ENCODE measurements at regions not wholly inside any gene's neighbourhood (a gene's known extent, or its start where the extent isn't known, plus 50 kb on each side); places are given as distances from the start of the nearest gene placed in this dataset.
"Not testable (repeated sequence)": the region's sequence is repeated elsewhere in the genome, so short reads cannot be mapped to it uniquely, and the experiment has no call there.

GRCh38 chr6:19608546-19608945 is 228.6 kb upstream of the ID4 start:
- no peak for DNase-seq (ENCODE audit: low read depth in 2 of 2)

GRCh38 chr6:19609972-19610641 is 227.1 kb upstream of the ID4 start:
- no peak for DNase-seq (ENCODE audit: low read depth in 2 of 2)

GRCh38 chr6:19612672-19613466 is 224.3 kb upstream of the ID4 start:
- not testable (repeated sequence) for DNase-seq (ENCODE audit: low read depth in 2 of 2)

- no peak for DNase-seq (ENCODE audit: low read depth in 2 of 2)
Measured at GRCh38 chr6:19613678-19614077, 223.5 kb upstream of the ID4 start.

- DNase-seq (ENCODE audit: low read depth in 2 of 2) = no peak
Measured at GRCh38 chr6:19616022-19616421, 221.1 kb upstream of the ID4 start.

GRCh38 chr6:19632230-19632629 is 204.9 kb upstream of the ID4 start:
- DNase-seq (ENCODE audit: low read depth in 2 of 2) = no peak

- no peak for DNase-seq (ENCODE audit: low read depth in 2 of 2)
Measured at GRCh38 chr6:19632786-19633185, 204.4 kb upstream of the ID4 start.

GRCh38 chr6:19635728-19636127 is 201.4 kb upstream of the ID4 start:
- no peak for DNase-seq (ENCODE audit: low read depth in 2 of 2)

GRCh38 chr6:19637010-19637409 is 200.2 kb upstream of the ID4 start:
- DNase-seq (ENCODE audit: low read depth in 2 of 2) = no peak

- DNase-seq (ENCODE audit: low read depth in 2 of 2) = no peak
Measured at GRCh38 chr6:19638931-19639330, 198.2 kb upstream of the ID4 start.

GRCh38 chr6:19643287-19643686 is 193.9 kb upstream of the ID4 start:
- DNase-seq (ENCODE audit: low read depth in 2 of 2) = no peak

- DNase-seq (ENCODE audit: low read depth in 2 of 2) = no peak
Measured at GRCh38 chr6:19643713-19644112, 193.5 kb upstream of the ID4 start.

- DNase-seq (ENCODE audit: low read depth in 2 of 2) = no peak
Measured at GRCh38 chr6:19655744-19656143, 181.4 kb upstream of the ID4 start.

GRCh38 chr6:19660123-19660910 is 176.9 kb upstream of the ID4 start:
- no peak for DNase-seq (ENCODE audit: low read depth in 2 of 2)

- DNase-seq (ENCODE audit: low read depth in 2 of 2) = no peak
Measured at GRCh38 chr6:19662911-19663310, 174.3 kb upstream of the ID4 start.

- DNase-seq (ENCODE audit: low read depth in 2 of 2) = no peak
Measured at GRCh38 chr6:19663479-19663878, 173.7 kb upstream of the ID4 start.

- DNase-seq (ENCODE audit: low read depth in 2 of 2) = no peak
Measured at GRCh38 chr6:19664050-19664449, 173.1 kb upstream of the ID4 start.

GRCh38 chr6:19664878-19665612 is 172.1 kb upstream of the ID4 start:
- no peak for DNase-seq (ENCODE audit: low read depth in 2 of 2)

- DNase-seq (ENCODE audit: low read depth in 2 of 2) = no peak
Measured at GRCh38 chr6:19665613-19665909, 171.6 kb upstream of the ID4 start.

GRCh38 chr6:19668710-19669109 is 168.5 kb upstream of the ID4 start:
- no peak for DNase-seq (ENCODE audit: low read depth in 2 of 2)

GRCh38 chr6:19669206-19669605 is 168.0 kb upstream of the ID4 start:
- DNase-seq (ENCODE audit: low read depth in 2 of 2) = no peak

- no peak for DNase-seq (ENCODE audit: low read depth in 2 of 2)
Measured at GRCh38 chr6:19682859-19683258, 154.3 kb upstream of the ID4 start.

Measured in stimulated activated CD4-positive, alpha-beta T cell treated with anti-CD3 and anti-CD28 coated beads, Interleukin-1b, Interleukin-23, amount 100 ng/mL, for 4 hours (primary cell).